ENCODE measurements at regions not wholly inside any gene's neighbourhood (a gene's known extent, or its start where the extent isn't known, plus 50 kb on each side); places are given as distances from the start of the nearest gene placed in this dataset.

DNA sequence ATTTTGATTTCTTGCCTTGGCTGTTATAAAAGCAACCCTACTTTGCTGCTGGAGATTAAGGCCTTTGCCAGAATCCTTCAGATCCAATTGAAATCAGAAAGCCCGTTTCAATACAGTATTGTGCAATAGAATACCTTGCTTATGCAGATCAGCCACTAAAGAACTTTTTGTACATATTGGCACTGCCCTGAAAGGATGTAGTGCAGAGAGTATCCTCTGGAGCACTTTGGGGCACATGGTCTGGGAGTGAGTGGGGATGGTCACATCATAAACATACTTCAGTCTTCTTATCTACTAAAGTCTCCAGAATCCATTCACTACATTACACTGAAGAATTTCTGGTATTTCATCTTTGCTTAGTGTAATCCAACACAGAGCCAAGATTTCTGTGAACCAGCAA lies 189.0 kb downstream of the CENPF start:
- Histone ChIP-seq H3K23ac (ENCODE audit: insufficient read length) (no peak overlapping the region), H2AK5ac (ENCODE audit: low read depth, low read length) (no peak overlapping the region), H4K91ac (replicated peaks; ENCODE audit: insufficient read length, low read length) (no peak overlapping the region), H3K14ac (ENCODE audit: insufficient read length) (no peak overlapping the region), H3K36me3 (ENCODE audit: control insufficient read depth in 2 of 4, insufficient read depth in 4 of 4, low read length in 3 of 4) (no peaks in the 10 kb centered on the region), H3K9ac (replicated peaks in 1 of 4; ENCODE audit: extremely low read depth in 1 of 4, low read depth in 3 of 4, low read length in 3 of 4) (no peak overlapping the region), H2AFZ (ENCODE audit: low read length) (no peak overlapping the region), H3K27ac (ENCODE audit: low read depth, low read length) (no peak overlapping the region), H3K9me3 (ENCODE audit: insufficient read depth in 2 of 2, low read depth in 1 of 2, low read length in 1 of 2) (no peaks in the 10 kb centered on the region), H4K20me1 (replicated peaks in 1 of 2; ENCODE audit: control insufficient read depth in 1 of 2, insufficient read depth in 2 of 2, low read length in 2 of 2) (no peaks in the 10 kb centered on the region), H4K5ac (ENCODE audit: insufficient read length, low read depth, low read length) (no peak overlapping the region), H3K23me2 (ENCODE audit: low read depth, low read length) (no peaks in the 10 kb centered on the region), H3K79me1 (ENCODE audit: low read depth, low read length) (no peaks in the 10 kb centered on the region), H3K4ac (replicated peaks; ENCODE audit: insufficient read length, low read depth, low read length) (no peak overlapping the region), H4K8ac (ENCODE audit: extremely low read depth, insufficient read depth, low read length) (no peak overlapping the region), H2BK120ac (replicated peaks; ENCODE audit: low read depth, low read length) (no peak overlapping the region), H3K4me2 (ENCODE audit: insufficient read depth in 1 of 2, low read depth in 2 of 2, low read length in 2 of 2) (no peak overlapping the region), H2BK5ac (ENCODE audit: low read depth, low read length) (no peak overlapping the region), H3K56ac (replicated peaks; ENCODE audit: insufficient read length, low read depth, low read length) (no peak overlapping the region), H2BK12ac (ENCODE audit: low read depth, low read length) (no peak overlapping the region), H3K79me2 (ENCODE audit: control insufficient read depth in 1 of 2, insufficient read depth in 2 of 2, low read length in 2 of 2) (no peaks in the 10 kb centered on the region), H3K18ac (ENCODE audit: extremely low read depth, low read length) (no peak overlapping the region), H3K4me1 (replicated peaks in 1 of 4; ENCODE audit: control insufficient read depth in 3 of 4, insufficient read depth in 4 of 4, low read length in 3 of 4) (no peaks in the 10 kb centered on the region), H3K27me3 (replicated peaks in 1 of 4; ENCODE audit: control insufficient read depth in 3 of 4, extremely low read depth in 1 of 4, insufficient read depth in 3 of 4, low read length in 3 of 4) (peaks cover 0 to 2% (median 0%) of the 10 kb centered on the region in 4 experiments; a peak in 1 of 7 replicates), H3K4me3 (ENCODE audit: extremely low read depth in 1 of 4, insufficient read depth in 2 of 4, low read depth in 3 of 4, low read length in 4 of 4) (no peak overlapping the region), H2BK20ac (ENCODE audit: low read length) (no peak overlapping the region), H2BK15ac (ENCODE audit: low read length) (no peak overlapping the region)
- POLR2A ChIA-PET (ENCODE audit: partially characterized antibody) = no interaction called here
- no peak for DNase-seq (ENCODE audit: low read depth in 1 of 2, low spot score in 2 of 2)
- FAIRE-seq = no peak
- WGBS, 2 experiments (ENCODE audit: extremely low coverage in 1 of 2, insufficient coverage in 1 of 2, insufficient read length in 1 of 2, insufficient replicate concordance in 2 of 2, low coverage in 1 of 2, low lambda C conversion rate in 2 of 2, missing lambda C conversion rate in 1 of 2) = 68% methylated on average over 1 of the region's 1 CpG; no CpG with 5 or more reads in 1 of the 2 experiments
- TF ChIP-seq RAD21 (IDR thresholded peaks at IDR 0.05 in 1 of 2, conservative IDR thresholded peaks at IDR 0.05 in 1 of 2; ENCODE audit: low read depth in 2 of 2, low read length in 2 of 2) = no peak
- TF ChIP-seq SP1 (IDR thresholded peaks at IDR 0.05; ENCODE audit: low read depth, low read length) = no peak
- no peak for TF ChIP-seq PHF8 (conservative IDR thresholded peaks at IDR 0.05; ENCODE audit: low read depth, low read length)
- TF ChIP-seq NANOG (IDR thresholded peaks at IDR 0.05; ENCODE audit: insufficient read depth, low read depth, low read length, poor library complexity, severe bottlenecking) = no peak
- no peak for TF ChIP-seq SUZ12 (IDR thresholded peaks at IDR 0.05; ENCODE audit: low read length)
- TF ChIP-seq HDAC2 (IDR thresholded peaks at IDR 0.05; ENCODE audit: borderline replicate concordance in 1 of 2, low read depth in 2 of 2, low read length in 2 of 2) = no peak
- CTCF ChIA-PET (ENCODE audit: partially characterized antibody) = interaction anchor here (0.6 kb wide), 1 partner anchor 172 kb away, joined by 3 read pairs; no protein-coding TSS in a partner anchor
